ENCODE measurements at regions not wholly inside any gene's neighbourhood (a gene's known extent, or its start where the extent isn't known, plus 50 kb on each side); places are given as distances from the start of the nearest gene placed in this dataset.

DNA sequence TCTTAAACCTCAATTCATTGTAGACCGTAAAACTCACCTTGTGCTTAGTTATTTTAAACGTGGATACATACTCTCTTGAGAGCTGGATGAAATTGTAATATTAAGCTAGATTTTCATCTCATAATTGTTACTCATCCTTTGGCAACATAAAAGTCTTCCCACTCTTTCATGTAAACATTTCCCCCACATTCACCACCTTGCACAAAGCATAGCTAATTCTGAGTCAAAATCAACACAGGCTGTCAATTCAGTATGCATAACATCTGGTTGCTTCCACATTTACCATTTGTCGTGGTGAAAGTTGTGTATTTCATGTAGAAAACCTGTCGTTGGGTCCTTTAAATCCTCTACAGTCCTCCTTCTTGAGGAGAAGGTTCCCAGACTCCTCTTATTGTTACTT, 524.6 kb downstream of the OTOL1 start:
- no peak for DNase-seq

DNA sequence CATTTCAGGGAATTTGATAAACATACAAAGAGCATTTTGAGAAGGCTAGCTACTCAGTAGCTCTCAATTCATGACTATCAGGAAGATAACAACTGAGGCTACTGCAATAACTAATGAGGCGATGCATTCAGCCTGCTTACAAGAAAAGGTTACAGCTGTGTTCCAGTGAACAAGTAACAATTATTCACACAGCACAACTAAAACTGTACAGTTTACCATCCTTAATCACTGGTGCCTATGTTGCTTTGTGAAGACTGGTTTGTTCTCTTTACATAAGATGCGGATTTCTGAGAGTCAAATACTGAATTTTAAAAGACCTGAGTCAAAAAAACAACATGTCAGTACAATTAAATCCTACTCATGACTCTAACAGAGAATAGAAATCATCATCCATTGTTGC, 526.3 kb downstream of the OTOL1 start:
- no peak for DNase-seq

GRCh38 chr3:162029736-162030135, 533.1 kb downstream of the OTOL1 start:
- no peak for DNase-seq

DNA sequence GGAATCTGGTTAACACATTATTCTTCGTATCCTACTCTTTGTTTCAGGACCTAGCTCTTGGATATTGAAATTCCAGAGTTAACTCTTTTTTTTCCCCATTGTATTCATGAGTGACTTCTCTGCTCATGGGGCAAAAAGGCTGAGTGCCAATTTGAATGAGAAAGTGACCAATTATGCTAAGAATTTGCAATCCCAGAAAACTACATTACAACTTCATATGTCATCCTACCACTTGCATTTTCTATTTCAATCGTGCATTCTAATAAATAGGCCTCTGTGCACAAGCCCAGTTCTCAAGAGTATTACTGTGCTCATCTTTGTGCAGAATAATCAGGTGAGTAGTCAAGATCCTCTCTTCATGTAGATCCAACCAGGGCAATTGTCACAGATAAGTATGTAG, 537.8 kb downstream of the OTOL1 start:
- no peak for DNase-seq

GRCh38 chr3:162041622-162042021, 545.0 kb downstream of the OTOL1 start:
- DNase-seq: no peak

DNA sequence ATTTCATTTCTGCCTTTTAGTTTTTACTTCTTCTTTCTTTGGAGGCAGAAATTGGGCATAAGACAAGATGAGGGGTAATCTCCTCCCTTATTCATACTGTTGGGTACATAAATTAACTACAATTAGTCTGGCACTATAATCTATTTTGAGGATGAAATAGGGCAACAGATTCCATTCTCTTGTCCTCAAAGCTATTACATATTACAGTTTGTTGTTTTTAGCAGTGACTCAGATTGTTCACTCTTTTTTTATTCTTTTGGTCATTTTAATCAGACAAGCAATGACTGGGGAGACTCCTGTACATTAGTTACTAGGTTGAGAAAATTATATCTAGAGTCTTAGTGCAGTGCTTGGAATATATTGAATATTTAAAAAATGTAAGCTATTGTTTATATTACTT, 556.0 kb downstream of the OTOL1 start:
- no peak for DNase-seq

DNA sequence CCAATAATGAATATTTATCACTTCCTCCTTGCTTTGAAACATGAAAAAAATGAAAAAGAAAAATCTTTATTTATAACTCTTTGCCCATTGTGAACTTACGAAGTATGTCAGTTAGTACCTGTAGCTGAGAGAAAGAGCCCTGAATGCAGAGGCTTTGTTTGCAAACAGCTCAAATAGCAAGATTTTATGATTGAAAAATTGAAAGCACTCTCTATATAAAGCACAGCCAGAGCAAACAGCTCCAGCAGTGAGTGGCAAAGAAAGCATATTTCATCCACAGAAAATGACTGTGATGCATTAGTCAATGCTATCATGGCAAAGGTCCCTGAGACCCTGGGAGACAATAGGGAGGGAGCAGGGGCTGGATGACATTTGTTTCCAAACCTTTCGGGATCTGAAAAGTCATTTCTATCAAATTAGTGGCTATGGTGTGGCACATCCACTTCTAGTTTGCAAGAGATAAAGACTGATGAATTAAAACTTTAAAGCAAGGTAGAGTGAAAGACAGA, 576.1 kb downstream of the OTOL1 start:
- no peak for DNase-seq

- DNase-seq: no peak
These were observed 576.9 kb downstream of the OTOL1 start for GRCh38 chr3:162073422-162073975.

DNA sequence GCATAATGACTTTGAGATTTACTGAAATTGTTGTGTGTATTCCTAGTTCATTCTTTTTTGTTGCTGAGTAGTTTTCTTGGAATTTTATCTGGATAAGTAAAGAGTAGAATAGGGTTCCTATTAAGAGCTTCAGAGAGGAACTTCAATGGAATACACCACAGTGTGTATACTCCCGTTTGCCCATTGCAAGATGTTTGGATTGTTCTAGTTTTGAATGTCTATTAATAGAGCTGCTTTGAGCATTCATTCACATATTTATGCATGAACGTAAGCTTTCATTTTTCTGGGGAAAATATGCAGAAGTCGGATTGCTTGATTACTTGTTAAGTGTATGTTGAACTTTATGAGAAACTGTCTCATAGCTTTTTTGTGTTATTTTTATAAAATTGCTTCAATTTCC, 580.5 kb downstream of the OTOL1 start:
- no peak for DNase-seq

DNA sequence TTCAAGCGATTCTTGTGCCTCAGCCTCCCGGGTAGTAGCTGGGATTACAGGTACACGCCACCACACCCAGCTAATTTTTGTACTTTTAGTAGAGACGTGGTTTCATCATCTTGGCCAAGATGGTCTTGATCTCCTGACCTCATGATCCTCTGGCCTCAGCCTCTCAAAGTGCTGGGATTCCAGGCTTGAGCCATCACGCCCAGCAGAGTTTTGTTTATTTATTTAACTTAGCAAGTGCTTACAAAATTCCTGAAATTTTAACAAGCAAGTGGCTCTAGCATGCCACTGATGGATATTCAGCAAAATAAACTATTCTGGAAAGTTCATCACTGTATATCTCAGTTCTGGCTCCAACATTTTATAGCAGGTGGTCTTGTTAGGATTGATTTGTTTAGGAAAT, 585.9 kb downstream of the OTOL1 start:
- no peak for DNase-seq

DNA sequence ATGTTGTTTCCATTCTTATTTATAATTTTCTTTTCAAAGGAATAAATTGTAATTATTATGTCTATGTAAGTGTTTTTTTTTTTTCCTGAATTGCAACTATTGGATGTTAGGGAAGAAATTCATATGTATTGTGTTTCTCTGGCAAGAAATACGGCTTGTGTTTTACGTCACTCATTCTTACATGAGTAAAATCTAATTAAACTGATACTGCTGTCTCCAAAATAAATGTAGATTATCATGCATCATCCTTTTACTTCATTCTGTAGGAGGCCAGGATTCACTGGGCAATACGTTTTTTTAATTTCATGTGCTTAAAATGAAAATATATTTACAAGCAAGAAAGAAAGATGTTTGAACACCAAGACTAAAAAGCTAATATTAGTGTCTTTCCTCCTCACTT, 590.8 kb downstream of the OTOL1 start:
- DNase-seq: no peak

DNA sequence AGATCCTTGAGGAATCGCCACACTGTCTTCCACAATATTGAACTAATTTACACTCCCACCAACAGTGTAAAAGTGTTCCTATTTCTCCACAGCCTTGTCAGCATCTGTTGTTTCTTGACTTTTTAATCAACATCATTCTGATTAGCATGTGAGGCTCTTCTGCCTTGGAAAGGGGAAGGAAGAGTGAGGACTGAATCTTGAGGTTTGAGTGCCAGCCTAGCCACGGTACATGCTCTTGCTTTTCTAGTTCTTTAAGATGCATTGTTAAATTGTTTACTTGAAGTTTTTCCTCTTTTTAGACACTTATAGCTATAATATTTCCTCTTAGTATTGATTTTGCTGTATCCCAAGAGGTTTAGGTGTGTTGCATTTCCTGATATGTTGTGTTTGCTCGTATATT, 596.1 kb downstream of the OTOL1 start:
- no peak for DNase-seq

DNA sequence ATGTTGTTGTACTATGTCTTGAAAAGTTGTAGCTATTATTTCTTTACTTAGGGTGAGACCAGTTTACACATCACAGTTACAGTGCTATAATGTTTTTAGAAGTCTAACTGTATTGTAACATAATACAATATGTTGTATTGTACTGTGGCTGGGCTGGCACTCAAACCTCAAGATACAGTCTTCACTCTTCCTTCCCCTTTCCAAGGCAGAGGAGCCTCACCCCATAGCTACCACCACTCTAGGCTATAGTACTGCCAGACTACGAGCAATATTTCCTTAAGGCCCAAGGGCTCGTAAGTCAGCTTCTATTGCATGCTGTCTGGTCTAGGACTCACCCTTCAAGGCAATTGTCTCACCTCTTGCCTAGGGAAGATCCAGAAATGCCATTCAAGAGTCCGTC, 597.7 kb downstream of the OTOL1 start:
- no peak for DNase-seq

- DNase-seq: no peak
These were observed 600.3 kb downstream of the OTOL1 start for GRCh38 chr3:162096874-162097273.

- no peak for DNase-seq
These were observed 607.2 kb downstream of the OTOL1 start for GRCh38 chr3:162103808-162104207.

DNA sequence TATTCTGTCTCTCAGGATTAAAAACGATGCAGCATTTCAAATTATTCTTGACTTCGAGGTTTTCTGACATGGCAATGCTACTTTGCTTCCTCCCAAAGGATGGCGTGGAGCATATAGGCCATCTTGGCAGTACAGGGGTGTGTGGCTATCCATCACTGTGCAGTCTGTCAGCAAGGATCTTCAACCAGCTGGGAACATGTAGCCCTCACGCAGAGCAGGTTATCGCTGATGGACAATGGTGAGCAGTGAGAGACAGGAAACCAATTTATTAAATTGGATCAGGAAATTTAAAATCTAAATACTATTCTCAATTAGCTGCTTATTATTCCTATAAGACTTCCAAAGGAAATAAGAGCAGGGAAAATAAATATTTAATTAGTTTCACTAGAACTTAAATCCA, 615.3 kb downstream of the OTOL1 start:
- DNase-seq: no peak

DNA sequence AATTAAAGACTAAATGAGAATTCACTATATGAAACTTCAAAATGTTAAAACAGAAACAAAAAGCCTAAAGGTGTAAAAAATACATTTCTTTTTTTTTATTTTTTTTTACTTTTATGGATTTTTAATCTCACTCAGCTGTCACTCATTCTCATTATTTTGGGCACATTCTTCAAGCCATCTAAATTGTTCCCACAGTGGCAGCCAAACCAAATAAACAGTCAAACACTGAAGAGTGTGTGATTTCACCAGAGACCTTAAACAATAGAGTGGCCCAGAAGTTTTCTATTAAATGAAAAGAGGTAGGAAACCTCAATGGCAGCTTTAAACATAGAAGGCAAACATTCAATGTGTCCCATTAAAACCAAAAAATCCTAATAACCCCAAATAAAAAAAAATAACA, 616.1 kb downstream of the OTOL1 start:
- no peak for DNase-seq

GRCh38 chr3:162117961-162118360, 621.4 kb downstream of the OTOL1 start:
- no peak for DNase-seq

DNA sequence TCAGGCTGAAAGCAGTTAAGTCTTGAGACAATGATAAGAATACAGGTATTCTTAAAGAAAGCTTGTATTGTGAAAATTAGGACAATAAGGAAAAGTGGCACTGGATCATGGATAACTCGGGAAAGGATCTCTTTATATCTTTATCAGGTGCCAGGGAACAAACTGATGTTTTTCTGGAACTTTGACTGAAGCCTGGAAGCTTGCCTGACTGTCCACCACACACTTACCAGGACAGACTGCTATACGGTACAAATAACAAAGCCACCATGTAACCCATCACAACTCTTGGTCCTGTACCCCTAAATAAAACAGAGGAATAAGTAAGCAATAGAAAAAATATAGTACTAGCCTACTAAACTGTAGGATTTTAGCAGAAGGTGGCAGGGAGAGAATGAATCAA, 623.0 kb downstream of the OTOL1 start:
- DNase-seq: no peak

GRCh38 chr3:162122405-162122804, 625.8 kb downstream of the OTOL1 start:
- DNase-seq: no peak

- DNase-seq: no peak
These were observed 629.2 kb downstream of the OTOL1 start for GRCh38 chr3:162125790-162126189.

DNA sequence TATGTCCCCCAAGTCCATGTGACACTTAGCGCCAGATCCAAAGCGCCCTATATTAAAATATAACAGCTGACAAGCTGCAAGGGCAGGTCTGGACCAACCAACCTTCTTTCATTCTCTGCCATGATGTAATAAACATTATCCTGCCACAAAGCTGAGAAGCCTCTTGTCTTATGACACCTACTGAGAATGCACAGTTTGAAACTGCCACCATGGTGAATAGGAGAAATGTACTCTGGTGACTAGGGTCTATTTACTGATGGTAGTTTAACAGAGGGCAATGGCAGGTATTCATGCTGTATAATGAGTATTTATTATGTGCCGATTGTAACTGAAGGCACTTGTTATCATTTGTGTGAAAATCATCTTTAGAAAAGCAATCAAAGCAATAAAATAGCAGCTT, 634.0 kb downstream of the OTOL1 start:
- DNase-seq: no peak

DNA sequence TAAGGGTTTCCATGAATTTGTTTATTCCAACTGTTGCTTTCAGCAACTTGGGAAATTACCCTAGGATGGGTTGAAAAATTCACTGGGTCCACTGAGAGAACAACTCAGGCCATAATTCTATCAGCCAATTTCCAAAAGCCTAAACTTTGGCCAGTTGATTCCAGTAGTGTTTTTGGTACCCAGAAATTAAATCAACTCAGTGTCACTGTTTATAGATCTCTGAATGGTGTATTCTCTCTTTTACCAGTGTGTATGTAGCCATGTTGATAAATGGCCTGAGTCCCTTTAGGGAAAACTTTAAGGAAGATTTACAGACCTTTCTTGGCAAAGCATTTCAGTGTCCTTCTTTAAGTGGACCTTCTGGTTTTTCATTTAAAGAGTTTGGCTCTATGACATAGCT, 636.4 kb downstream of the OTOL1 start:
- no peak for DNase-seq

DNA sequence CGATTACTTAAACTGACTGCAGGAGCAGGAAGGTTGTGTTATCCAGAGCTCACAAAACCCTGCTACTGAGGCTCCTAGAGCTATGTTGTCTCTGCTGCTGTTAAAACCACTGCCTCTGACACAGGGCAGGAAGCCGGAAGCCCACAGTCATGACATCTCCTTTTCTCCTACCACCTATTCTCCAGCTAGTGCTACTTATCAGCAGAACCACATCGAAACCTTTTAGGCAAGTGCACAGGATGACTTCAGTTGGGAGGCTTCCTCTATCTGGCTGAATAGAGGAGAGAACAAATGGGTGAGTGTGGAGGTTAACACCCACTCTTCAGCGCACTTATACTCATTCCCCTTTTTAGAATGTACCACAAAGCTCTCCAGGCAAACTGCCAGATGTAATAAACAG, 638.0 kb downstream of the OTOL1 start:
- no peak for DNase-seq

DNA sequence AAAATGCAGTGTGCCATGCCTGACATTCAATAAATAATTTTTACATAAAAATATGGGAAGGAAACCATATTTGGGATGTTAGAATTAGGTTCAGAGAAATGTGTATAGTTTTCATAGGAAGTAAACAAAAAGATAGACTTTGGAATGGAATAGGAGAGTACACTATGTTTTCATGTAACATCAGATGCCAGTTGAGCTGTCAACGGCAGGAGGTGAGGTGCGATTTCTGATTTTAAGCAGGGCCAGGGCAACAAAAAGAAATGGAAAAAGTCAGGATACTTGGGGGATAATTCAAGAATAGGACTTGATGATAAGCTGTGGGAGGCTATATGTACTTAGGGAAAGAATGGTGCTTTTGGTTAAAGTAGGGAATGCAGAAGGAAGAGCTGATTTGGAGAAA, 639.5 kb downstream of the OTOL1 start:
- no peak for DNase-seq

DNA sequence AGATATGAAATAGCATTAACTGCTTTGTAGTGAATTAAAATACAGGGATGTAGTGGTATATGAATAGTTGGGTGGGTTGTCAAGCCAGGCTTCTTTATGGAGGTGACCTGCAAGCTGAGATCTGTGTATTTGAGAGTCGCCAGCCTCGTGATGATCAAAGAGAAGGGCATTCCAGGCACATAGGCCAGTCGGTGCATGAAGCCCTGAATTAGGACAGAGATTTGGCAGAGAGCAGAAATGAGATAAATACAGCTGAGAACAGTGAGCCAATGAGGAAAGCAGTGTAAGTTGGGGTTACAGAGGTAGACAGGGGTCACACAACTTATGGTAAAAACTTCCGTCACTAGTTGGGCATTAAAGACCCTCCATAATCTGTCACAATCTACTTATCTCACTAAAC, 641.9 kb downstream of the OTOL1 start:
- no peak for DNase-seq

Data from NCI-H1048 (cell line).